Trophoblast cell (in vitro differentiated cells and primary cell): ENCODE measurements at regions not wholly inside any gene's neighbourhood (a gene's known extent, or its start where the extent isn't known, plus 50 kb on each side); places are given as distances from the start of the nearest gene placed in this dataset.
"Not testable (repeated sequence)": the region's sequence is repeated elsewhere in the genome, so short reads cannot be mapped to it uniquely, and the experiment has no call there.

Experiments
- DNase-seq, 2 donors: peaks; one replicate each; pipeline ENCODE4 v3.0.0-alpha.2; 2016
- H2AFZ ChIP-seq: 2 replicates; pipeline ENCODE4 v1.6.1; 2013; ENCODE audit warnings: low read length, moderate library complexity, mild to moderate bottlenecking; ENCODE audit not compliant: insufficient read depth, poor library complexity
- H2AK5ac ChIP-seq: 2 replicates; pipeline ENCODE4 v1.6.1; 2013; ENCODE audit warnings: mild to moderate bottlenecking, low read length
- H2BK120ac ChIP-seq: 2 replicates; pipeline ENCODE4 v1.6.1; 2013; ENCODE audit warnings: low read length, mild to moderate bottlenecking, moderate library complexity; ENCODE audit not compliant: insufficient read depth, poor library complexity
- H2BK12ac ChIP-seq: 2 replicates; pipeline ENCODE4 v1.6.1; 2013; ENCODE audit warnings: mild to moderate bottlenecking, low read length, moderate library complexity
- H2BK5ac ChIP-seq: 2 replicates; pipeline ENCODE4 v1.6.1; 2013; ENCODE audit warnings: low read length, low read depth, moderate library complexity, mild to moderate bottlenecking; ENCODE audit not compliant: poor library complexity
- H3K14ac ChIP-seq: 2 replicates; pipeline ENCODE4 v1.6.1; 2013; ENCODE audit warnings: mild to moderate bottlenecking, low read length
- H3K18ac ChIP-seq: 2 replicates; pipeline ENCODE4 v1.6.1; 2013; ENCODE audit warnings: mild to moderate bottlenecking, low read length
- H3K23ac ChIP-seq: 2 replicates; pipeline ENCODE4 v1.6.1; 2013; ENCODE audit warnings: low read length
- H3K27ac ChIP-seq: 2 replicates; pipeline ENCODE4 v1.5.1; 2013; ENCODE audit warnings: low read depth, mild to moderate bottlenecking, inconsistent platforms, low read length, moderate library complexity
- H3K27me3 ChIP-seq: 2 replicates; pipeline ENCODE4 v1.6.1; 2013; ENCODE audit warnings: inconsistent platforms, mild to moderate bottlenecking, low read length, moderate library complexity; ENCODE audit not compliant: insufficient read depth
- H3K36me3 ChIP-seq, 2 experiments: 1 replicate in 1 of 2; 2 replicates in 1 of 2; pipeline ENCODE4 v1.6.1; 2013; ENCODE audit warnings: low read length in 2 of 2, mild to moderate bottlenecking in 2 of 2, moderate library complexity in 1 of 2; ENCODE audit not compliant: insufficient read depth in 2 of 2, control insufficient read depth in 1 of 2
- H3K4ac ChIP-seq: 2 replicates; pipeline ENCODE4 v1.6.1; 2013; ENCODE audit warnings: low read depth, mild to moderate bottlenecking, low read length, moderate library complexity
- H3K4me1 ChIP-seq, 2 experiments: 1 replicate in 1 of 2; 2 replicates in 1 of 2; pipeline ENCODE4 v1.6.1; 2013; ENCODE audit warnings: low read length in 2 of 2, mild to moderate bottlenecking in 2 of 2, moderate library complexity in 1 of 2; ENCODE audit not compliant: insufficient read depth in 2 of 2, control insufficient read depth in 1 of 2
- H3K4me2 ChIP-seq: 2 replicates; pipeline ENCODE4 v1.6.1; 2013; ENCODE audit warnings: inconsistent platforms, mild to moderate bottlenecking, low read length, moderate library complexity
- H3K4me3 ChIP-seq: 2 replicates; pipeline ENCODE4 v1.5.1; 2013; ENCODE audit warnings: mild to moderate bottlenecking, low read depth, low read length, inconsistent platforms
- H3K79me1 ChIP-seq: one replicate; pipeline ENCODE4 v1.6.1; 2013; ENCODE audit warnings: low read length
- H3K79me2 ChIP-seq: 2 replicates; pipeline ENCODE4 v1.6.1; 2013; ENCODE audit warnings: low read length, mild to moderate bottlenecking; ENCODE audit not compliant: control insufficient read depth, insufficient read depth, poor library complexity
- H3K9ac ChIP-seq: 2 replicates; pipeline ENCODE4 v1.6.1; 2013; ENCODE audit warnings: mild to moderate bottlenecking, low read length
- H3K9me3 ChIP-seq: 2 replicates; pipeline ENCODE4 v1.6.1; 2013; ENCODE audit warnings: low read depth, mild to moderate bottlenecking, control low read depth, inconsistent platforms, low read length; ENCODE audit not compliant: insufficient read depth
- H4K12ac ChIP-seq: 2 replicates; pipeline ENCODE4 v1.6.1; 2013; ENCODE audit warnings: low read depth, mild to moderate bottlenecking, low read length, moderate library complexity
- H4K8ac ChIP-seq: 2 replicates; pipeline ENCODE4 v1.6.1; 2013; ENCODE audit warnings: low read depth, mild to moderate bottlenecking, low read length, moderate library complexity
- H4K91ac ChIP-seq: one replicate; pipeline ENCODE4 v1.6.1; 2013; ENCODE audit warnings: low read depth, mild to moderate bottlenecking, low read length, moderate library complexity
- WGBS: extraction: QIAGEN DNeasy Blood & Tissue Kit; methylation state at CpG from one replicate; pipeline ENCODE4 v1.1.7; 2013; ENCODE audit warnings: missing lambda C conversion rate; ENCODE audit not compliant: insufficient read length, insufficient coverage; ENCODE audit errors: extremely low coverage; 5-methylcytosine and 5-hydroxymethylcytosine counted together

GRCh38 chr3:164007765-164008164, 1070.5 kb downstream of the SI start:
- no peak for DNase-seq
- Histone ChIP-seq H3K23ac (no peak overlapping the region), H2BK12ac (no peak overlapping the region), H3K18ac (no peak overlapping the region), H3K79me2 (no peaks in the 10 kb centered on the region), H2BK120ac (no peak overlapping the region), H3K79me1 (no peaks in the 10 kb centered on the region), H3K36me3 (no peaks in the 10 kb centered on the region), H2AFZ (no peak overlapping the region), H3K27ac (no peak overlapping the region), H3K4me1 (no peaks in the 10 kb centered on the region), H4K91ac (no peak overlapping the region), H3K4me2 (no peak overlapping the region), H3K9me3 (no peaks in the 10 kb centered on the region), H3K4ac (no peak overlapping the region), H4K8ac (no peak overlapping the region), H3K9ac (no peak overlapping the region), H3K27me3 (no peaks in the 10 kb centered on the region), H3K4me3 (no peak overlapping the region), H4K12ac (no peak overlapping the region), H2BK5ac (no peak overlapping the region), H2AK5ac (no peak overlapping the region), H3K14ac (no peak overlapping the region)
- WGBS, result no CpG with 5 or more reads among the region's 1 CpG

- no peaks in the 10 kb centered on the region for H3K27me3 ChIP-seq
- no CpG with 5 or more reads among the region's 22 CpGs for WGBS
- H3K23ac ChIP-seq, result no peak overlapping the region
- DNase-seq, result peak; percentile 1 to 16
- no peak overlapping the region for H4K12ac ChIP-seq
- H3K27ac ChIP-seq, result no peak overlapping the region
- no peak overlapping the region for H3K4ac ChIP-seq
- no peak overlapping the region for H4K8ac ChIP-seq
- H2AFZ ChIP-seq, result no peak overlapping the region
- H3K9ac ChIP-seq, result no peak overlapping the region
- no peaks in the 10 kb centered on the region for H3K9me3 ChIP-seq
- H3K4me3 ChIP-seq, result no peak overlapping the region
- no peaks in the 10 kb centered on the region for H3K79me1 ChIP-seq
- no peaks in the 10 kb centered on the region for H3K4me1 ChIP-seq
- H2AK5ac ChIP-seq, result no peak overlapping the region
- H2BK120ac ChIP-seq, result no peak overlapping the region
- no peak overlapping the region for H3K14ac ChIP-seq
- no peaks in the 10 kb centered on the region for H3K79me2 ChIP-seq
- no peak overlapping the region for H4K91ac ChIP-seq
- H2BK12ac ChIP-seq, result no peak overlapping the region
- no peak overlapping the region for H3K18ac ChIP-seq
- no peak overlapping the region for H2BK5ac ChIP-seq
- no peak overlapping the region for H3K4me2 ChIP-seq
- no peaks in the 10 kb centered on the region for H3K36me3 ChIP-seq
Observed at GRCh38 chr3:164004205-164004604, 1074.1 kb downstream of the SI start.

GRCh38 chr3:164003016-164003415, 1075.3 kb downstream of the SI start:
- not testable (repeated sequence) for H3K36me3 ChIP-seq, H2BK120ac ChIP-seq, H3K27ac ChIP-seq, H3K4me1 ChIP-seq, H3K23ac ChIP-seq, H3K9me3 ChIP-seq, H4K12ac ChIP-seq, H2AFZ ChIP-seq, H2BK5ac ChIP-seq, H4K8ac ChIP-seq, H3K27me3 ChIP-seq, H3K14ac ChIP-seq, H3K4ac ChIP-seq, H3K4me2 ChIP-seq, H3K18ac ChIP-seq, H2AK5ac ChIP-seq, H2BK12ac ChIP-seq, H3K4me3 ChIP-seq, H4K91ac ChIP-seq, H3K79me1 ChIP-seq, H3K79me2 ChIP-seq, H3K9ac ChIP-seq, DNase-seq
- no CpG with 5 or more reads among the region's 21 CpGs for WGBS

- no peak overlapping the region for H3K18ac ChIP-seq
- H3K4me1 ChIP-seq, result no peaks in the 10 kb centered on the region
Observed at GRCh38 chr3:163983940-163984339, 1094.4 kb downstream of the SI start.

More at GRCh38 chr3:163983940-163984339, 1094.4 kb downstream of the SI start:
- no peaks in the 10 kb centered on the region for H3K27me3 ChIP-seq
- H2BK5ac ChIP-seq, result no peak overlapping the region
- H4K12ac ChIP-seq, result no peak overlapping the region
- H3K4ac ChIP-seq, result no peak overlapping the region
- no peak overlapping the region for H3K27ac ChIP-seq
- no peak overlapping the region for H2AFZ ChIP-seq
- no peak overlapping the region for H3K4me3 ChIP-seq
- no peak overlapping the region for H4K91ac ChIP-seq
- H3K79me1 ChIP-seq, result no peaks in the 10 kb centered on the region
- no peak overlapping the region for H3K9ac ChIP-seq
- H3K36me3 ChIP-seq, result no peaks in the 10 kb centered on the region
- no peak overlapping the region for H2BK12ac ChIP-seq
- no peaks in the 10 kb centered on the region for H3K9me3 ChIP-seq
- no peak for DNase-seq
- no peak overlapping the region for H4K8ac ChIP-seq
- H3K23ac ChIP-seq, result no peak overlapping the region
- no peak overlapping the region for H2AK5ac ChIP-seq
- no peak overlapping the region for H3K14ac ChIP-seq
- H2BK120ac ChIP-seq, result no peak overlapping the region
- H3K4me2 ChIP-seq, result no peak overlapping the region
- no peaks in the 10 kb centered on the region for H3K79me2 ChIP-seq
- no CpG with 5 or more reads among the region's 6 CpGs for WGBS
